B cell (primary cell): ENCODE measurements at regions not wholly inside any gene's neighbourhood (a gene's known extent, or its start where the extent isn't known, plus 50 kb on each side); places are given as distances from the start of the nearest gene placed in this dataset.

Experiments
- ATAC-seq: fragments of 200-7000 bp; cut with Tn5 transposase; one replicate; pipeline ENCODE4 v1.10.0; 2021; ENCODE audit warnings: low read depth, mild to moderate bottlenecking, moderate number of reproducible peaks, moderate library complexity
- CTCF ChIA-PET: fragments of 350-600 bp; sonication (Branson Sonifier 250); formaldehyde crosslinking; loops from one replicate; lab custom pipeline; 2021; ENCODE audit warnings: antibody characterized with exemption, inconsistent platforms; lab: Charles Lee
- POLR2A ChIA-PET: fragments of 350-600 bp; sonication (Branson Sonifier 250); formaldehyde crosslinking; loops from one replicate; lab custom pipeline; 2021; ENCODE audit warnings: antibody characterized with exemption; lab: Charles Lee
- DNase-seq: peaks from one replicate; pipeline ENCODE4 v3.0.0; 2013
- H2AFZ ChIP-seq: 2 replicates; pipeline ENCODE4 v1.6.1; 2012; ENCODE audit warnings: mild to moderate bottlenecking, low read depth, low read length; ENCODE audit not compliant: insufficient read depth, poor library complexity, severe bottlenecking
- H3K27ac ChIP-seq, 2 donors: 1 replicate in 1 of 2; 2 replicates in 1 of 2; pipeline ENCODE4 v1.5.1; 2012 to 2013; ENCODE audit warnings: low read length in 2 of 2, mild to moderate bottlenecking in 2 of 2, moderate library complexity in 1 of 2
- H3K27me3 ChIP-seq, 4 experiments: fragments of 200-600 bp in 1 of 4; sonication (generic) in 1 of 4; replicated peaks in 1 of 4; 1 replicate in 2 of 4; 2 replicates in 2 of 4; pipeline versions ENCODE4 v1.6.1 to v1.7.0; 2013 to 2016; ENCODE audit warnings: low read length in 3 of 4, mild to moderate bottlenecking in 2 of 4, mixed read lengths in 1 of 4, moderate library complexity in 1 of 4; ENCODE audit not compliant: insufficient read depth in 4 of 4, control insufficient read depth in 3 of 4; ENCODE audit errors: control extremely low read depth in 1 of 4
- H3K36me3 ChIP-seq, 2 experiments: replicated peaks in 1 of 2; 1 replicate in 1 of 2; 2 replicates in 1 of 2; pipeline versions ENCODE4 v1.6.1 to v1.7.1; 2013; ENCODE audit warnings: low read length in 1 of 2; ENCODE audit not compliant: insufficient read depth in 2 of 2, control insufficient read depth in 1 of 2; ENCODE audit errors: control extremely low read depth in 1 of 2, extremely low read depth in 1 of 2
- H3K4me1 ChIP-seq, 2 donors: fragments of 200-600 bp in 1 of 2; sonication (generic) in 1 of 2; 1 replicate in 1 of 2; 2 replicates in 1 of 2; pipeline versions ENCODE4 v1.5.1 to v1.6.1; 2013 to 2017; ENCODE audit warnings: low read length in 2 of 2; ENCODE audit not compliant: control insufficient read depth in 2 of 2, insufficient read depth in 2 of 2
- H3K4me2 ChIP-seq: replicated peaks from 2 replicates; pipeline ENCODE3; 2012; ENCODE audit warnings: mild to moderate bottlenecking, low read depth, low read length; ENCODE audit not compliant: poor library complexity, severe bottlenecking
- H3K4me3 ChIP-seq, 5 experiments: fragments of 200-600 bp in 1 of 5; sonication (generic) in 1 of 5; 1 replicate in 3 of 5; 2 replicates in 2 of 5; pipeline versions ENCODE4 v1.5.1 to v1.7.0; 2011 to 2016; ENCODE audit warnings: low read length in 4 of 5, mild to moderate bottlenecking in 4 of 5, low read depth in 2 of 5, control low read depth in 1 of 5, moderate library complexity in 1 of 5; ENCODE audit not compliant: insufficient read depth in 1 of 5; ENCODE audit errors: control extremely low read depth in 1 of 5, extremely low read depth in 1 of 5
- H3K79me2 ChIP-seq: fragments of 200-600 bp; sonication (generic); one replicate; pipeline ENCODE4 v1.6.0; 2016; ENCODE audit warnings: low read length; ENCODE audit not compliant: control insufficient read depth, insufficient read depth
- H3K9ac ChIP-seq: fragments of 200-600 bp; sonication (generic); 2 replicates; pipeline ENCODE4 v1.6.1; 2017; ENCODE audit warnings: mild to moderate bottlenecking, low read length, moderate library complexity
- H3K9me3 ChIP-seq, 3 donors: one replicate each; pipeline versions ENCODE4 v1.6.1 to v1.7.1; 2013; ENCODE audit warnings: low read length in 2 of 3; ENCODE audit not compliant: control insufficient read depth in 2 of 3, insufficient read depth in 1 of 3; ENCODE audit errors: control extremely low read depth in 1 of 3
- H4K20me1 ChIP-seq: 2 replicates; pipeline ENCODE4 v1.6.0; 2012; ENCODE audit warnings: mild to moderate bottlenecking, low read length; ENCODE audit not compliant: insufficient read depth, control insufficient read depth, poor library complexity, severe bottlenecking
- H3K27ac Mint-ChIP-seq: one replicate; pipeline ENCODE4 v1.8.0; 2021; ENCODE audit warnings: mixed read lengths
- H3K27me3 Mint-ChIP-seq: one replicate; pipeline ENCODE4 v1.8.0; 2021; ENCODE audit warnings: mixed read lengths
- H3K4me1 Mint-ChIP-seq: one replicate; pipeline ENCODE4 v1.8.0; 2021; ENCODE audit warnings: mixed read lengths
- H3K4me3 Mint-ChIP-seq: one replicate; pipeline ENCODE4 v1.8.0; 2021; ENCODE audit warnings: mixed read lengths
- H3K9me3 Mint-ChIP-seq: one replicate; pipeline ENCODE4 v1.8.0; 2022; ENCODE audit warnings: mixed read lengths; ENCODE audit not compliant: insufficient read depth
- EZH2 ChIP-seq: IDR thresholded peaks from 2 replicates; pipeline ENCODE4 v1.6.1; 2012; ENCODE audit warnings: borderline replicate concordance, low read depth, mild to moderate bottlenecking, moderate library complexity, low read length; ENCODE audit not compliant: insufficient read depth, poor library complexity, severe bottlenecking
- WGBS: methylation state at CpG from one replicate; pipeline ENCODE4 v1.1.5; 2013; ENCODE audit warnings: missing lambda C conversion rate; ENCODE audit not compliant: insufficient coverage; 5-methylcytosine and 5-hydroxymethylcytosine counted together
- intact Hi-C: fragments of 100-400 bp; cut with micrococcal nuclease; formaldehyde crosslinking; loops from one replicate; pipeline ENCODE4 v1.10.0; 2022
- TF ChIP-seq, protein P1 (sequence below): fragments of 200-600 bp; IDR thresholded peaks from one replicate; pipeline ENCODE4 v1.8.0; 2022; ENCODE audit warnings: antibody characterized with exemption, mild to moderate bottlenecking

DNA sequence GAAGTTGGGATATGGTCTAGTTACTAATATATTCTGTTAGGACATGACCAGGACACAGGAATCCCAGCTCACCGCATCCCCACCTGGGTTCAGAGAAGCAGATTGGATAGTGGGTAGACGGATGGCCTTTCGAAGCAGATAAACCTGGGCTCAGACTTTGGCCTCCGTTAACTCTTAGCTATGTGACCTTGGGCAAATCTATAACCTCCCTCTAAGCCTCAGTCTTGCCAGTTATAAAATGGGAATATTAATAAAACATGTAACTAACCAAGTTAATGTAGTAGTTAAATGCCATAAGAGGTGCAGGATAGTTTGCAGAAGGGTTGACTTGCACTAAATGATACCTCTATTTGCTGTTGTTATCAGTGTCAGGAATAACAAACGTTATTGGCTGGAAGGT lies 127.6 kb upstream of the JCAD start:
- H3K4me1 ChIP-seq = no peaks in the 10 kb centered on the region
- H2AFZ ChIP-seq = no peak overlapping the region
- H3K4me3 ChIP-seq = no peak overlapping the region
- ChIA-PET CTCF (no interaction called here), POLR2A (no interaction called here)
- intact Hi-C loops = no loop called here
- no peaks in the 10 kb centered on the region for H3K9me3 ChIP-seq
- H3K9ac ChIP-seq = no peak overlapping the region
- H3K9me3 Mint-ChIP-seq = no peaks in the 10 kb centered on the region
- no peaks in the 10 kb centered on the region for H3K27me3 ChIP-seq
- H4K20me1 ChIP-seq = no peaks in the 10 kb centered on the region
- H3K36me3 ChIP-seq = no peaks in the 10 kb centered on the region
- no peak for DNase-seq
- H3K79me2 ChIP-seq = no peaks in the 10 kb centered on the region
- H3K4me3 Mint-ChIP-seq = no peak overlapping the region
- H3K4me1 Mint-ChIP-seq = no peaks in the 10 kb centered on the region
- H3K27me3 Mint-ChIP-seq = no peaks in the 10 kb centered on the region
- TF ChIP-seq, protein P1, sequence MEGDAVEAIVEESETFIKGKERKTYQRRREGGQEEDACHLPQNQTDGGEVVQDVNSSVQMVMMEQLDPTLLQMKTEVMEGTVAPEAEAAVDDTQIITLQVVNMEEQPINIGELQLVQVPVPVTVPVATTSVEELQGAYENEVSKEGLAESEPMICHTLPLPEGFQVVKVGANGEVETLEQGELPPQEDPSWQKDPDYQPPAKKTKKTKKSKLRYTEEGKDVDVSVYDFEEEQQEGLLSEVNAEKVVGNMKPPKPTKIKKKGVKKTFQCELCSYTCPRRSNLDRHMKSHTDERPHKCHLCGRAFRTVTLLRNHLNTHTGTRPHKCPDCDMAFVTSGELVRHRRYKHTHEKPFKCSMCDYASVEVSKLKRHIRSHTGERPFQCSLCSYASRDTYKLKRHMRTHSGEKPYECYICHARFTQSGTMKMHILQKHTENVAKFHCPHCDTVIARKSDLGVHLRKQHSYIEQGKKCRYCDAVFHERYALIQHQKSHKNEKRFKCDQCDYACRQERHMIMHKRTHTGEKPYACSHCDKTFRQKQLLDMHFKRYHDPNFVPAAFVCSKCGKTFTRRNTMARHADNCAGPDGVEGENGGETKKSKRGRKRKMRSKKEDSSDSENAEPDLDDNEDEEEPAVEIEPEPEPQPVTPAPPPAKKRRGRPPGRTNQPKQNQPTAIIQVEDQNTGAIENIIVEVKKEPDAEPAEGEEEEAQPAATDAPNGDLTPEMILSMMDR = no peak
- no peak for TF ChIP-seq EZH2
- H3K27ac ChIP-seq = no peak overlapping the region
- no peak overlapping the region for H3K27ac Mint-ChIP-seq
- no peak for ATAC-seq
- H3K4me2 ChIP-seq = no peak overlapping the region
- WGBS = 80% methylated on average over 1 of the region's 5 CpGs

DNA sequence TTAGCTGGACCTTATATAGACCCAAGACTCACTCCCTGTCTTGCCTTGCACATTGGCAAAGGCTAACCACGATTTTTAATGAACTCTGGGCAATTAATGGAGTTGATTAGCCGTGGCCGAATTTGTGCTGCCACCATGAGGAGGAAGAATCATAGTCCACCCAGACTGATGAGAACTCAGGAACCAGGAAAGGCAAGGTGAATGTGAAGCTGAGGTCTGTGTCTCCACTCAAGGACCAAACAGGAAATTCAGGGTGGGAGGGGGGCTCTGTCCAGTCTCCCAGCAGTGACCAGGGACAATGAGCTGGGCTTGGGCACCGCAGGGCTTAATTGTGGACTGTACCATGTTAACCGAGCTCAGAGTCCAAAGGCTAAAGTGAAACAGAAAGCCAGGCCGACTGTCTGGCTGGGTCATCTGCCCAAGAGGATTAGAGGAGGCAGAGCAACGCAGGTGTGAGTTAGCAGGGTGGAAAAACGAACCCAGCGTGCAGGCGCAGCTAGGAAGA lies 127.0 kb upstream of the JCAD start:
- Mint-ChIP-seq H3K9me3 (no peaks in the 10 kb centered on the region), H3K27ac (no peak overlapping the region), H3K27me3 (no peaks in the 10 kb centered on the region), H3K4me1 (no peaks in the 10 kb centered on the region), H3K4me3 (no peak overlapping the region)
- 55% methylated on average over 9 of the region's 10 CpGs for WGBS
- ATAC-seq (no peak), DNase-seq (no peak)
- no peak for TF ChIP-seq EZH2
- TF ChIP-seq, protein P1 = no peak
- Histone ChIP-seq H3K27ac (no peak overlapping the region), H3K9ac (no peak overlapping the region), H3K9me3 (no peaks in the 10 kb centered on the region), H4K20me1 (no peaks in the 10 kb centered on the region), H3K79me2 (no peaks in the 10 kb centered on the region), H3K36me3 (no peaks in the 10 kb centered on the region), H3K27me3 (no peaks in the 10 kb centered on the region), H2AFZ (no peak overlapping the region), H3K4me3 (no peak overlapping the region), H3K4me2 (no peak overlapping the region), H3K4me1 (no peaks in the 10 kb centered on the region)
- ChIA-PET POLR2A (no interaction called here), CTCF (no interaction called here)
- intact Hi-C loops = no loop called here
